ENCODE measurements at regions not wholly inside any gene's neighbourhood (a gene's known extent, or its start where the extent isn't known, plus 50 kb on each side); places are given as distances from the start of the nearest gene placed in this dataset.
"Not testable (repeated sequence)": the region's sequence is repeated elsewhere in the genome, so short reads cannot be mapped to it uniquely, and the experiment has no call there.

DNA sequence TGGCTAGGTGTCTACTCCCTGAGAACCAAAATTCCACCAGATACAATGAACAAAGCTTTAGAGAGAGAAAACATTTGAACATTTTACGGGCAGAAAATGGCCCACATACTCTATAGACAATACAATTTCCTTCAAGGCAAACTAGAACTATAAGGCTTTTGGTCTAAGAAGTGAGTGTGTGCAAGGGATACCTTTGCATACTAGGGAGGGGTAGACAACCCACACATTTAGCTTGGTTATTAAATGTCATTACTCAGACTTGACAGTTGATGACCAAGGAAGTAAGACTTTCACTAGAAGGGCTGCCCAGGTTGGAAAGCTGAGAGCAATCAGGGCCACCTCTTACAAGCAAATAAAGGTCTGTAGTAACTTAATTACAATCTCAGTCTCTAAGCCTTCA lies 64.0 kb upstream of the PLEKHM1 start:
- not testable (repeated sequence) for H3K27ac ChIP-seq; H3K36me3 ChIP-seq; H3K27me3 ChIP-seq; H4K20me1 ChIP-seq; H3K4me1 ChIP-seq; H3K9ac ChIP-seq; H3K4me3 ChIP-seq; H3K9me3 ChIP-seq (replicated peaks in 1 of 11); H3K4me2 ChIP-seq

DNA sequence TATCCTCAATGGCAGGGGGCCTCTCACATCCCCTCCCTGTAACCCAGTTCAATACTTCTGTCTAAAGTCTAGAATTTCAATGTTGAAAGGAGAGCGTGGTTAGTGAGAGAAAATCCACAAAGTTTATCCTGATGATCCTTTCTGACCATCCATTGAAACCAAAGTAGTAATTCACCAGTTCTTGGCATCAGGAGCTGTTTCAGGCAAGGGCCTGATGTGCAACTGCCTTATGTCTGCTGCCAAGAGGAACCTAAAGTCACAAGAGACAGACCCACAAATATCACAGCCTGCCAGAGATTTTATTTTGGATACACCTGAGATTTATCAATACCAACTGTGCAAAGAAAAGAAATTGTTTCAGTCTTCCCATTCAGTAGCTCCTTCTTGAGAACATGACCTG lies 68.3 kb upstream of the PLEKHM1 start:
- H3K36me3 ChIP-seq; H3K4me2 ChIP-seq; H3K9me3 ChIP-seq (replicated peaks in 1 of 11); H3K27ac ChIP-seq; H3K4me1 ChIP-seq; H3K4me3 ChIP-seq; H4K20me1 ChIP-seq; H3K9ac ChIP-seq; H3K27me3 ChIP-seq: not testable (repeated sequence)

DNA sequence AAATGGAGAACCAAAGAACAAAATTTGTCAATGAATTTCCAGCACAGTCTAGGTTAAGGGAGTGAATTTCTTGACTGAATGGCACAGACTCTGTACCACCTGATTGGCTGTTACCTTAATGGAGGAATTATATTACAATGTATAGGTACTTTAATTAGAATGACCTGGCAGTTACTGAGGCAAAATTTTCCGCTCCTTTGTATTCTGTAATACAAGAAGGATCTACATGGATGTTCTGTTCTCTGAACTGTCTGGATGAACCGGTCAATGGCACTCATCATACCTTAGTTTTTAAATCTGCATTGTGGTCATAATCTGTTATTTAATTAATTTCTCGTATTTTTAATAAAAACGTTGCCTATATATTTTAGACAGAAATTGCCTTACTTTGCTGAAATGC lies 72.3 kb upstream of the PLEKHM1 start:
- H3K4me3 ChIP-seq; H3K27ac ChIP-seq; H3K27me3 ChIP-seq; H3K9ac ChIP-seq; H3K36me3 ChIP-seq; H3K4me1 ChIP-seq; H3K9me3 ChIP-seq (replicated peaks in 1 of 11); H4K20me1 ChIP-seq; H3K4me2 ChIP-seq: not testable (repeated sequence)

DNA sequence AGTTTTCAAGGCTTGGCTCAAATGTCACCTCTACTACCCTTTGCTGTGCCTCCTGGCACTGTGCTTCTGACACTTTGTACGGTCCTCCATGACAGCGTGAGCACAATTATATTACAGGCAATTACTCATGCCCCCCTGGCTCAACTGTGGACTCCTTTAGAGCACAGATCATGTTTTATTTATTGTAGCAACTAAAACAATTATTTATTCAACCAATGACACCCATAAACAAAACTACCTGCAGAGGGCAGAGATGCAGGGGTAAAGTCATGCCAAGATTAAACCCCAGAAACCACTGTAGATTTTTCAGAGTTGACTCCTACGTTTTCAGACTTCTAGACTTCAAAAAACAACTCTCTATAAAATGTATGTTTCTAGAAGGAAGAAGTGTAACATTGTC lies 72.8 kb upstream of the PLEKHM1 start:
- not testable (repeated sequence) for H3K4me2 ChIP-seq; H3K36me3 ChIP-seq; H3K9ac ChIP-seq; H3K4me1 ChIP-seq; H4K20me1 ChIP-seq; H3K27ac ChIP-seq; H3K9me3 ChIP-seq (replicated peaks in 1 of 11); H3K4me3 ChIP-seq; H3K27me3 ChIP-seq

DNA sequence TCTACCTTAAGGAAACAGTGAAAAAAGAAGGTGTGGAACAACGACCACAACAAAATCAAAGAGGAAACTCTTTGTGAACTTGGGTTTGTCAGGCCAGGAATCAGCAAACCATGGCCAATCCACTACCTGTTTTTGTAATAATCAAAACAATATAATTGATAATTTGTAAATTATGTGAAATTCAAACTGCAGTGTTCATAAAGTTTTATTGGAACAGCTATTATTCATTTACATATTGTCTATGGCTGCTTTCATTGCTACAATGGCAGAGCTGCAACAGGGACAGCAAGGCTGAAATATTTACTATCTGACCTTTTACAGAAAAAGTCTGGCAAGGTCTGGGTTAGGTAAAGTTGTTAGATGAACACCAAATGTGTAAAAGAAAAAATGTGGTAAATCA lies 77.8 kb upstream of the PLEKHM1 start:
- H3K36me3 ChIP-seq; H4K20me1 ChIP-seq; H3K9ac ChIP-seq; H3K4me2 ChIP-seq; H3K27me3 ChIP-seq; H3K27ac ChIP-seq; H3K4me3 ChIP-seq; H3K9me3 ChIP-seq (replicated peaks in 1 of 11); H3K4me1 ChIP-seq: not testable (repeated sequence)

DNA sequence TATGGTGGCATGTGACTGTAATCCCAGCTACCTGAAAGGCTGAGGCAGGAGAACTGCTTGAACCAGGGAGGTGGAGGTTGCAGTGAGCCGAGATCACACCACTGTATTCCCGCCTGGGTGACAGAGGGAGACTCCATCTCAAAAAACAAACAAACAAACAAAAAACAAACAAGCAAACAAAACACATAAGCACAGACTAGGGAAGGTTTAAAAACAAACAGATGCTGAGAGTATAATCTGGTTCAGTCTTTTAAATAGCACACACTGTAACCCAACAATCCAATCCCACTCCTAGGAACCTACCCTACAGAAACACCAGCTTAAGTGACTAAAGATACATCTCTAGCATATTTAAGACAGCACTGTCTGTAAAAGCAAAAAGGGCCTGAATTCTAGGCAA lies 82.8 kb upstream of the PLEKHM1 start:
- not testable (repeated sequence) for H3K27ac ChIP-seq; H3K4me1 ChIP-seq; H3K4me3 ChIP-seq; H3K9me3 ChIP-seq (replicated peaks in 1 of 11); H3K9ac ChIP-seq; H3K4me2 ChIP-seq; H3K27me3 ChIP-seq
- Histone ChIP-seq H4K20me1 (peaks cover 6 to 49% (median 39%) of the 10 kb centered on the region in 11 experiments; a peak in 18 of 22 replicates), H3K36me3 (peaks cover 0 to 48% (median 35%) of the 10 kb centered on the region in 11 experiments; a peak in 17 of 22 replicates)

DNA sequence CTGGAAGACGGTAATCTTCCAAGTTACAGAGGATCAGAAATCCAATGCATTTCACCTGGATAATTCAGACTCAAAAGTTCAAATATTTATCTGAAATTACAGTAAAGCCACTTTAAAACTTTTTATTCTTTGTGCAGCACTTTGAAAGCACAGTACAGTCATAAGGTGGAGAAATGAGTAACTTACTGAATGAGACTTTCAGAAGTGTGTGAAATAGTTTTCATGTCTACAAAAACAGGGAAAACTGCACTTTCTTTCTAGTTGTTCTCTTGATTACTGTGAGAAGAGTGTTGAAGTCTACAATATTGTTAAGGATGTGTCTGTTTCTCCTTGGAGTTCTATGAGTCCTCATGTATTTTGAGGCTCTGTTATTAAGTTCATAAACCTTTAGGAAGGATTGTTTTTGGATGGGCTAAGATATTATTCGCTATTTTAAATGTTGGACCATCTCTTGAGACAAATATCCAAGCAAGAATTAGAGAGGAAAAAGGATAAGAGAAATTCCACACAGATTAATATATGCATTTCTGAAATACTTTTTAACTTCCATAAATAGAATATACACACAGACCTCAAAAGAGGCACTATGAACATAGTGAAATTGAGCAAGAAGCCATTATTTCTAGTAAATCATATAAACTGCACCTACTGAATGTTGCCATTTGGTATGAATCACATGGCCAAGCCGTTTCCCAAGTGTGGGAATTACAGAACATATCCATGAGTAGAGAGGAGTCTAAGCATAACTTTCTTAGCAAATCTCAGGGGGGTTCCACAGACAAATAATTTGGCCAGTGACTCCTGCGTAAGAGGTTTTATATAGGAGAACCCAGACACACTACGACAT lies 83.6 kb upstream of the PLEKHM1 start:
- Histone ChIP-seq H3K4me3 (no peak overlapping the region), H3K9me3 (replicated peaks in 1 of 11) (no peaks in the 10 kb centered on the region), H3K4me1 (peaks cover 0 to 10% (median 5%) of the 10 kb centered on the region in 10 experiments; a peak in 7 of 20 replicates), H3K4me2 (no peak overlapping the region), H3K9ac (no peak overlapping the region), H4K20me1 (peaks cover 13 to 57% (median 47%) of the 10 kb centered on the region in 11 experiments; a peak in 21 of 22 replicates), H3K27ac (no peak overlapping the region), H3K27me3 (no peaks in the 10 kb centered on the region), H3K36me3 (peaks cover 0 to 54% (median 39%) of the 10 kb centered on the region in 11 experiments; a peak in 17 of 22 replicates)
- TF ChIP-seq Cebpa-rat (IDR thresholded peaks at IDR 0.05), result no peak

DNA sequence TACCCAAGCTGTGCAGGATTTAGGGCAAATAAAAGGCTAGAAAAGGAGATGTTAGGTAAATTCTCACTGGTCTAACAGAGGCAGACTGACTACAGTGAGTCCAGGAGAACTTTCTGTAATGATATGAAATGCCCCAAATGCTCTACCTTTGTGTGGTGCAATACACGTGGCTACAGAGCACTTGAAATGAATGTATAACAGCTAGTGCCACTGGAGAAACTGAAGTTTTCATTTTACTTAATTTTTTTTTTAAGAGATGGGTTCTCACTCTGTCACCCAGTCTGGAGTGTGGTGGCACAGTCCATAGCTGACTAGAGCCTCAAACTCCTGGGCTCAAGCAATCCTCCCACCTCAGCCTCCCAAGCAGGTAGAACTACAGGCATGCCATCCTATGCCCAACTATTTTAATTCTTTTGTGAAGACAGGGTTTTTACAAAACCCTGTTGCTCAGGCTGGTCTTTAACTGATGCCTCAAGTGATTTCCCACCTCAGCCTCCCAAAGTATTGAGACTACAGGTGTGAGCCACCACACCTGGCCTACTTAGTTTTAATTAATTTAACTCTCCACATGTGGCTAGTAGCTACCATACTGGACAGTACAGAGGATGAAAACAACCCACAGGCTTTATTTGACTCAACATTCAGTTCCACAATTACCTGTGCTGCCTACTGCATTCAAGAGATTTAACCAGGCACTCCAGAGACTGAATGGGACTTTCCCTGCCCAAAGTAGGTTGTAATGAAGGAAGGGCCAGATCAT lies 84.8 kb upstream of the PLEKHM1 start:
- Histone ChIP-seq H3K9me3 (replicated peaks in 1 of 11) (no peaks in the 10 kb centered on the region), H4K20me1 (peaks cover 20 to 69% (median 58%) of the 10 kb centered on the region in 11 experiments; a peak in 21 of 22 replicates), H3K27me3 (no peaks in the 10 kb centered on the region), H3K4me2 (no peak overlapping the region), H3K4me3 (no peak overlapping the region), H3K36me3 (peaks cover 0 to 60% (median 40%) of the 10 kb centered on the region in 11 experiments; a peak in 17 of 22 replicates), H3K9ac (no peak overlapping the region), H3K4me1 (peaks cover 0 to 10% (median 5%) of the 10 kb centered on the region in 10 experiments; a peak in 9 of 20 replicates), H3K27ac (no peak overlapping the region)
- no peak for TF ChIP-seq Cebpa-rat (IDR thresholded peaks at IDR 0.05)

DNA sequence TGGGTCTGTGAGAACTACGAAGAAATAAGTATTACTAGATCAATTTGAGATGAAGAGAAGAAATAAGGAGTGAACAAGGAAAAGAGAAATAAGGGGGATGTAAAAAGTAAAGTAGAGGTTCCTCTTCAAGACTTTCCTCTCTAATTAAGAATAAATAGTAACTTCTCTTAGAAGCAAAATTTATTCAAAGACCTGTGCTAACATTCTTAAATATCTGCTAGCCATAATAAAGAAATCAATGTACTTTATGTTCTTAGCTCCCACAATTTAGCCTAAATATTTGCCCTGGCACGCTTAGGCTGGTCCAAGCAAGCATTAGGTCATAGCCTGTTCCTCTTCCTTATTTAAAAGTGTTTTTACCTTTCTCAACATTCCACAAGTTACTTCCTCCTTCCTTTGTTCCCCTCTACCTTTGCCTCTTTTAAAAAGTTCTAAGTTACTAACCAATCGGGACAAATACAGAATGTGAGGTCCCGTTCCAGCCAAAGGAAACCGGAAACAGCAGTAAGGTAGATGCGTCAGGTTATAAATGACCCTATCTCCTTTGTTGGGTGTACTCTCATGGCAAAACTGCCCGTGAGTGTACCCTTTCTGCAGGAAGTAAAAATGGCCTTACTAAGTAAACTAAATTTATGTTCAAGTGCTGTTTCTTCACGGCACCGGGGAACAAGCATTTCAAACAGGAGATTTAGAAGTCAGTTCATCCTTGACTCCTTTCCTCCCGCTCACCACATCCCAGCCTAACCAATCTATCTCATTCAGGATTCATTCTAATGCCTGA lies 86.2 kb upstream of the PLEKHM1 start:
- Histone ChIP-seq H4K20me1 (peaks cover 20 to 82% (median 59%) of the 10 kb centered on the region in 11 experiments; a peak in 21 of 22 replicates), H3K4me1 (peaks cover 0 to 14% (median 7%) of the 10 kb centered on the region in 10 experiments; a peak in 14 of 20 replicates), H3K36me3 (peaks cover 1 to 71% (median 51%) of the 10 kb centered on the region in 11 experiments; a peak in 18 of 22 replicates), H3K4me2 (peak overlapping the region in 1 of 11 experiments; percentile 11; a peak in 1 of 22 replicates)
- H3K9me3 ChIP-seq (replicated peaks in 1 of 11); H3K4me3 ChIP-seq; H3K9ac ChIP-seq; H3K27ac ChIP-seq; H3K27me3 ChIP-seq: not testable (repeated sequence)
